ENCODE measurements at regions not wholly inside any gene's neighbourhood (a gene's known extent, or its start where the extent isn't known, plus 50 kb on each side); places are given as distances from the start of the nearest gene placed in this dataset.

DNA sequence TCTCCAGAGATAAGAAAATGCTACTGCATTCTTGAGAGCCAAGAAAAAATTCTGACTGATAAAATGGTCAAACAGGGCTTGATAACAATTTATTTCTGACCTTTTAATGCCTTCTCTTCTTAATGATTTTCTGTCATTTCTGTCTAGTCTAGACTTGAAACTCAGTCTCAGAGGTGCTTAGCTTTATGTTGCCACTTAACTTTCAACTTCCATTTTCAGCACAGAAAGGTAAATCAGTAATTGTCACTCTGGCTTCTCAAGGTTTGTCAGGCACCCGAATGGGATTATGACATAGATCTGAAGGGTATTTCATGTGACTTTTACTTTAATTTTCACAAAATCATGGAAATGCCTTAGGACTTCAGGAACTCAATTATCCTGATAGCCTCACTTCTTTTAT is 155.4 kb upstream of the GBE1 start:
- Histone ChIP-seq H3K4me1 (ENCODE audit: low read length) (no peaks in the 10 kb centered on the region), H3K9me2 (replicated peaks; ENCODE audit: insufficient read depth, low read length) (no peaks in the 10 kb centered on the region), H3K9ac (ENCODE audit: low read length) (no peak overlapping the region), H3K36me3 (replicated peaks; ENCODE audit: insufficient read depth, low read length) (no peaks in the 10 kb centered on the region), H4K20me1 (ENCODE audit: insufficient read depth, low read length) (no peaks in the 10 kb centered on the region), H3K27me3 (replicated peaks; ENCODE audit: insufficient read depth, low read length) (no peaks in the 10 kb centered on the region), H3K4me2 (ENCODE audit: low read depth, low read length) (no peak overlapping the region), H3K9me3 (replicated peaks; ENCODE audit: insufficient read depth, low read length) (no peaks in the 10 kb centered on the region), H3K4me3 (ENCODE audit: low read length) (no peak overlapping the region), H3K27ac (ENCODE audit: low read length) (no peak overlapping the region), H2AFZ (ENCODE audit: low read length) (no peak overlapping the region), H3F3A (ENCODE audit: insufficient read depth, low read length) (no peaks in the 10 kb centered on the region), H3K79me2 (ENCODE audit: low read length) (no peaks in the 10 kb centered on the region)
- no peak for TF ChIP-seq EZH2phosphoT487 (IDR thresholded peaks at IDR 0.05; ENCODE audit: low read length)
- no peak for TF ChIP-seq EZH2 (optimal IDR thresholded peaks at IDR 0.05; ENCODE audit: low read depth, low read length)
- no peak for TF ChIP-seq CTCF (IDR thresholded peaks at IDR 0.05; ENCODE audit: low read length)
- no peak for DNase-seq

DNA sequence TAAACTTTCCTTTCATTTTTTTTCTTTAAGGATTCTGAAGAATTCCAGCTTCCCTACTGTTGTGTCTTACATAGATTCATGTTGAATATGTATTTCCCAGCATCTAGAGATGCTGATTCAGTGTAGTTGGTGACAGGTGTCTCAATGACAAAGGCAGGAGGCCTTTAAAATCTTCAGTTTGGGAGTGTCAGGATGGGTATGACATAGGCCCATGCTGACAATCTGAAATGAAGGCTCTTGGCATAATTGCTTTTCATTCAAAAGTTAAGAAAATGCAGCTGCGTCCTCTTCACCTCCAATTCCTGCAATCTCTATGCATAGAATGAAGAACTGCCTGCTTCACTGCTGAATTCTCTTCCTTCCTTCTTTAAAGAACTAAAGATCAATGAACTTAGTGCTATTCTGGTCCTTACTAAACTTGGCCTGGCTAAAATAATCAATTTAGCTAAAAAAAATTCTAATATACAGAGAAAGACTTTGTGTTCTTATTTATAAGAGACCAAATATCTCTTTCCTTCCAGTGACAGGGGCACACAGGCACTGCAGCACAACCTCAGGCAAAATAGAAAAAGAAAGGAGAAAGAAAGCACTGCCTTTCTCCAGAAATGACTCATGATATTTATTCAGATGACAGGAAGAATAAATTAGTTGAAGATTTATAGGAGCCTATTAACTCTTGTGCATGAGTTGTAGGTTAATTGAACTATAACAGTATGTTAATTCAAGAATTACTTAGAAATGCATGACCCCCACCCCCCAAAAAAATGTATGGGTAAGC is 152.6 kb upstream of the GBE1 start:
- Histone ChIP-seq H3K79me2 (ENCODE audit: low read length) (no peaks in the 10 kb centered on the region), H3K9ac (ENCODE audit: low read length) (no peak overlapping the region), H3K27ac (ENCODE audit: low read length) (no peak overlapping the region), H3K36me3 (replicated peaks; ENCODE audit: insufficient read depth, low read length) (no peaks in the 10 kb centered on the region), H3K4me3 (ENCODE audit: low read length) (no peak overlapping the region), H3K4me1 (ENCODE audit: low read length) (no peaks in the 10 kb centered on the region), H3K9me3 (replicated peaks; ENCODE audit: insufficient read depth, low read length) (no peaks in the 10 kb centered on the region), H2AFZ (ENCODE audit: low read length) (no peak overlapping the region), H3K9me2 (replicated peaks; ENCODE audit: insufficient read depth, low read length) (no peaks in the 10 kb centered on the region), H3K27me3 (replicated peaks; ENCODE audit: insufficient read depth, low read length) (no peaks in the 10 kb centered on the region), H3F3A (ENCODE audit: insufficient read depth, low read length) (no peaks in the 10 kb centered on the region), H4K20me1 (ENCODE audit: insufficient read depth, low read length) (no peaks in the 10 kb centered on the region), H3K4me2 (ENCODE audit: low read depth, low read length) (no peak overlapping the region)
- no peak for TF ChIP-seq CTCF (IDR thresholded peaks at IDR 0.05; ENCODE audit: low read length)
- no peak for TF ChIP-seq EZH2phosphoT487 (IDR thresholded peaks at IDR 0.05; ENCODE audit: low read length)
- TF ChIP-seq EZH2 (optimal IDR thresholded peaks at IDR 0.05; ENCODE audit: low read depth, low read length) = no peak
- DNase-seq = no peak

GRCh38 chr3:81911221-81911620 is 149.8 kb upstream of the GBE1 start:
- Histone ChIP-seq H3K4me3 (ENCODE audit: low read length) (no peak overlapping the region), H3K9ac (ENCODE audit: low read length) (no peak overlapping the region), H3K79me2 (ENCODE audit: low read length) (no peaks in the 10 kb centered on the region), H3K9me3 (replicated peaks; ENCODE audit: insufficient read depth, low read length) (no peaks in the 10 kb centered on the region), H4K20me1 (ENCODE audit: insufficient read depth, low read length) (no peaks in the 10 kb centered on the region), H3F3A (ENCODE audit: insufficient read depth, low read length) (no peaks in the 10 kb centered on the region), H3K27me3 (replicated peaks; ENCODE audit: insufficient read depth, low read length) (no peaks in the 10 kb centered on the region), H3K36me3 (replicated peaks; ENCODE audit: insufficient read depth, low read length) (no peaks in the 10 kb centered on the region), H3K4me2 (ENCODE audit: low read depth, low read length) (no peak overlapping the region), H3K4me1 (ENCODE audit: low read length) (no peaks in the 10 kb centered on the region), H2AFZ (ENCODE audit: low read length) (no peak overlapping the region), H3K9me2 (replicated peaks; ENCODE audit: insufficient read depth, low read length) (no peaks in the 10 kb centered on the region), H3K27ac (ENCODE audit: low read length) (no peak overlapping the region)
- DNase-seq = no peak
- TF ChIP-seq EZH2phosphoT487 (IDR thresholded peaks at IDR 0.05; ENCODE audit: low read length) (no peak), EZH2 (optimal IDR thresholded peaks at IDR 0.05; ENCODE audit: low read depth, low read length) (no peak), CTCF (IDR thresholded peaks at IDR 0.05; ENCODE audit: low read length) (no peak)

Data from MM.1S (cell line).